ENCODE measurements at regions not wholly inside any gene's neighbourhood (a gene's known extent, or its start where the extent isn't known, plus 50 kb on each side); places are given as distances from the start of the nearest gene placed in this dataset.

- no peak for DNase-seq (ENCODE audit: low read depth, low spot score)
Measured at GRCh38 chr13:33634546-33634982, 183.4 kb upstream of the RFC3 start.

GRCh38 chr13:33636243-33636642, 181.7 kb upstream of the RFC3 start:
- Histone ChIP-seq H3K27ac (ENCODE audit: low read depth, low read length) (no peak overlapping the region), H3K4me3 (ENCODE audit: low read depth, low read length) (no peak overlapping the region), H3K27me3 (ENCODE audit: control insufficient read depth, insufficient read depth, low read length) (no peaks in the 10 kb centered on the region), H3K9me3 (ENCODE audit: control insufficient read depth, insufficient read depth, low read length) (no peaks in the 10 kb centered on the region)
- no peak for DNase-seq (ENCODE audit: low read depth, low spot score)
- ChIA-PET CTCF (interaction anchor here (1.7 kb wide), 1 partner anchor 88 kb away, joined by 4 read pairs; no protein-coding TSS in a partner anchor), POLR2A (no interaction called here)
- TF ChIP-seq CTCF (IDR thresholded peaks at IDR 0.05; ENCODE audit: low read depth, low read length) = no peak

More at GRCh38 chr13:33634546-33634982, 183.4 kb upstream of the RFC3 start:
- POLR2A ChIA-PET = interaction anchor here (0.8 to 1.2 kb wide), 2 partner anchors 8 to 778 kb away, joined by 3 to 7 read pairs; no protein-coding TSS in a partner anchor
- CTCF ChIA-PET = interaction anchor here (1.1 kb wide), 1 partner anchor 90 kb away, joined by 3 read pairs; no protein-coding TSS in a partner anchor
- Histone ChIP-seq H3K9me3 (ENCODE audit: control insufficient read depth, insufficient read depth, low read length) (no peaks in the 10 kb centered on the region), H3K27me3 (ENCODE audit: control insufficient read depth, insufficient read depth, low read length) (no peaks in the 10 kb centered on the region), H3K27ac (ENCODE audit: low read depth, low read length) (no peak overlapping the region), H3K4me3 (ENCODE audit: low read depth, low read length) (no peak overlapping the region)
- TF ChIP-seq CTCF (IDR thresholded peaks at IDR 0.05; ENCODE audit: low read depth, low read length) = no peak

GRCh38 chr13:33636955-33637670, 180.8 kb upstream of the RFC3 start:
- CTCF ChIA-PET = interaction anchor here (1.7 kb wide), 1 partner anchor 87 kb away, joined by 4 read pairs; no protein-coding TSS in a partner anchor
- Histone ChIP-seq H3K27ac (ENCODE audit: low read depth, low read length) (no peak overlapping the region), H3K4me3 (ENCODE audit: low read depth, low read length) (no peak overlapping the region), H3K9me3 (ENCODE audit: control insufficient read depth, insufficient read depth, low read length) (no peaks in the 10 kb centered on the region), H3K27me3 (ENCODE audit: control insufficient read depth, insufficient read depth, low read length) (no peaks in the 10 kb centered on the region)
- no peak for DNase-seq (ENCODE audit: low read depth, low spot score)
- POLR2A ChIA-PET = no interaction called here
- TF ChIP-seq CTCF (IDR thresholded peaks at IDR 0.05; ENCODE audit: low read depth, low read length) = no peak

DNA sequence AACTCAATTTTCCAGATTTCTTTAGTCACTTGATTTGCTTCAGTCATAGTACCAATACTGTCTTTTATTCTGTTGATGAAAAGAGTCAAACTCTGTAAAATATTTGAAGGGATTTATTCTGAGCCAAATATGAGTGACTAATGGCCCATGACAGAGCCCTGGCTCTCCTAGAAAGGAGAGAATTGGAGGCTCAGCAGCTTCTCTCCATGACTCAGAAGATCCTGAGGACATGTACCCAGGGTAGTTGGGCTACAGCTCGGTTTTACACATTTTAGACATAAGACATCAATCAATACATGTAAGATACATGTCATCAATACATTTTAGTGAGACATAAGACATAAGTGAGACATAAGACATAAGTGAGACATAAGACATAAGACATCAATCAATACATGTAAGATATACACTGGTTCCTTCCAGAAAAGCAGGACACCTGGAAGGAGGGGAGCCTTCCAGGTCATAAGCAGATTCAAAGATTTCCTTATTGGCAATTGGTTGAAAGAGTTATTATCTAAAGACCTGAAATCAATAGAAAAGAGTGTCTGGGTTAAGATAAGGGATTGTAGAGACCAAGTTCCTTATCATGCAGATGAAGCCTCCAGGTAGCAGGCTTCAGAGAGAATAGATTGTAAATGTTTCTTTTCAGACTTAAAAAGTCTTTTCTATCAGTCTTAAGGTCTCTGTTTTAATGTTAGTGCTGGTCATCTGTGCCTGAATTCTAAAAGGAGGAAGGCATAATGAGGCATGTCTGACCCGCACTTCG, 179.8 kb upstream of the RFC3 start:
- no peaks in the 10 kb centered on the region for H3K9me3 ChIP-seq (ENCODE audit: control insufficient read depth, insufficient read depth, low read length)
- ChIA-PET POLR2A (no interaction called here), CTCF (interaction anchor here (0.6 kb wide), 1 partner anchor 360 kb away, joined by 3 read pairs; no protein-coding TSS in a partner anchor)
- no peak overlapping the region for H3K27ac ChIP-seq (ENCODE audit: low read depth, low read length)
- H3K27me3 ChIP-seq (ENCODE audit: control insufficient read depth, insufficient read depth, low read length) = no peaks in the 10 kb centered on the region
- no peak for DNase-seq (ENCODE audit: low read depth, low spot score)
- no peak for TF ChIP-seq CTCF (IDR thresholded peaks at IDR 0.05; ENCODE audit: low read depth, low read length)
- H3K4me3 ChIP-seq (ENCODE audit: low read depth, low read length) = no peak overlapping the region

DNA sequence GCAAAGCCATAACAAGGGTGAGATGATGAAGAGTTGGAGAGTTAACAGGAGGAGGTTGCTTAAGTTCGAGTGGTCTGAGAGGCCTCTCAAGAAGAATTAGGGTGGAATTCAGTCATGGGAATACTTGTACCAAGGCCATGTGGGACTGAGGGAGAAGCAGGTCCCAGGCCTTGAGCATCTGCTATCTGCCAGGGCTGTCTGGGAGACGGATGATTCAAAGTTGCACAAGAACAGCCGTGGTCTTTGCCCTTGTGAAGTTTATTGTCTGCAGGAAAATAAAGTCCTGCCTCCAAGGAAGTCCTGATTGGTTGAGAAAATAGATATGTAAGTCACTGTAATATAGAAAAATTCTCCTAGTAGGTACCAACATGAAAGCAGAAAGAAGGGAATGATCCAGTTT, 178.8 kb upstream of the RFC3 start:
- ChIA-PET CTCF (no interaction called here), POLR2A (no interaction called here)
- Histone ChIP-seq H3K27ac (ENCODE audit: low read depth, low read length) (no peak overlapping the region), H3K4me3 (ENCODE audit: low read depth, low read length) (no peak overlapping the region), H3K27me3 (ENCODE audit: control insufficient read depth, insufficient read depth, low read length) (no peaks in the 10 kb centered on the region), H3K9me3 (ENCODE audit: control insufficient read depth, insufficient read depth, low read length) (no peaks in the 10 kb centered on the region)
- DNase-seq (ENCODE audit: low read depth, low spot score) = peak; percentile 34
- no peak for TF ChIP-seq CTCF (IDR thresholded peaks at IDR 0.05; ENCODE audit: low read depth, low read length)

Data from AG04450 (cell line).